ENCODE measurements at regions not wholly inside any gene's neighbourhood (a gene's known extent, or its start where the extent isn't known, plus 50 kb on each side); places are given as distances from the start of the nearest gene placed in this dataset.

DNA sequence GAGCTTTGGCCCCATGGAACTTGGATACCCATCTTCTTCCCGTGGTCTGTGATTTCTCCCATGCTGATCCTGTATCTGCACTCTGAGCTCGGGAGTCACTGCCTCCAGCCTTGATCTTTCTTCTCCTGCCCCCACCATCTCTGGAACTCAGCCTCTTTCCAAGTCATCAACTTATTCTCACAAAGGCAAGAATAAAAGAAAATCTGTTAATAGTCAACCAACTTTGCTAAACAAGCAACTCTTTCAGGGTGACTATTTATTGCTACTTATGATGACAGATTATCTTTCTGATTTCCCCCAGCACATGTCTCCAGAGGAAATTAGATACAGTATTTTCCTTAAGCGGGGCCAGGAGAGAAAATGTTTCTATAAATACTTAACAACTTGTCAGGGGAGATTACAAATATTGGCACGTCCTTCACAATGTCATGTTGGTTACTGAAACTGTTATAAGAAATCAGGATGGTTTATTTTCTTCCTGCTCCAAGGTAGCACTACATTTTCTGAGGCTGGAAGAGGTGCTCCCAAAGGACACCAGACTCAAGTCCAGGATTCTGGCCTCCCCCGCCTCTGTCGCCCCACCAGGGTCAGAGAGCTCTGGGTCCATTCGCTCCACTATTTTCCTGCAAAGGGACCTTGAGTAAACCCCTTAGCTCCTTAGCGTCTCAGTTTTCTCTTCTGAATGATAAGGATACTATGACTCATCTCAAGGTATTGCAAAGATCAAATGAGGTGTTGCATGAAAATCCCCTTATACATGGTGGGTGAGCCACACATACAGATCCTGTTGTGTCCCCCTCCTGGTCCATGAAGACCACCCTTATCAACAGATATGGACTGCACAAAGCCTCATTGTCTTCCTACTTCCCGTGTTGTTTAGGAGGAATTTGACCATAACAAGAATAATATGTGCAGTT is 205.2 kb upstream of the WSCD1 start:
- Mint-ChIP-seq H3K4me1 (peaks cover 9 to 17% of the 10 kb centered on the region in 2 experiments), H3K27ac (no peak overlapping the region), H3K27me3 (ENCODE audit: low read depth) (no peaks in the 10 kb centered on the region; the same call in none of the 2 replicates), H3K36me3 (ENCODE audit: insufficient read depth in 1 of 3, low read depth in 3 of 3) (no peaks in the 10 kb centered on the region), H3K4me3 (no peak overlapping the region), H3K9me3 (no peaks in the 10 kb centered on the region)
- no peak overlapping the region for H3K4ac ChIP-seq (ENCODE audit: low read depth, low read length)
- no peaks in the 10 kb centered on the region for H3K27me3 ChIP-seq (ENCODE audit: insufficient read depth, low read length)
- H3T11ph ChIP-seq (ENCODE audit: low read length): no peak overlapping the region
- H3K56ac ChIP-seq (ENCODE audit: insufficient read length, low read depth, low read length): no peak overlapping the region
- H2BK20ac ChIP-seq (ENCODE audit: low read depth, low read length, poor library complexity, severe bottlenecking): no peak overlapping the region
- peaks cover 3% of the 10 kb centered on the region for H3K4me1 ChIP-seq (ENCODE audit: insufficient read depth, low read length)
- H2BK120ac ChIP-seq (ENCODE audit: low read depth, low read length, poor library complexity, severe bottlenecking): no peak overlapping the region
- H3K9me3 ChIP-seq (ENCODE audit: control insufficient read depth, low read depth, low read length): no peaks in the 10 kb centered on the region
- no peak overlapping the region for H4K91ac ChIP-seq (ENCODE audit: insufficient read length, low read depth, low read length)
- H3K4me2 ChIP-seq (ENCODE audit: insufficient read depth, insufficient read length, low read length): no peak overlapping the region
- TF ChIP-seq, protein P1, sequence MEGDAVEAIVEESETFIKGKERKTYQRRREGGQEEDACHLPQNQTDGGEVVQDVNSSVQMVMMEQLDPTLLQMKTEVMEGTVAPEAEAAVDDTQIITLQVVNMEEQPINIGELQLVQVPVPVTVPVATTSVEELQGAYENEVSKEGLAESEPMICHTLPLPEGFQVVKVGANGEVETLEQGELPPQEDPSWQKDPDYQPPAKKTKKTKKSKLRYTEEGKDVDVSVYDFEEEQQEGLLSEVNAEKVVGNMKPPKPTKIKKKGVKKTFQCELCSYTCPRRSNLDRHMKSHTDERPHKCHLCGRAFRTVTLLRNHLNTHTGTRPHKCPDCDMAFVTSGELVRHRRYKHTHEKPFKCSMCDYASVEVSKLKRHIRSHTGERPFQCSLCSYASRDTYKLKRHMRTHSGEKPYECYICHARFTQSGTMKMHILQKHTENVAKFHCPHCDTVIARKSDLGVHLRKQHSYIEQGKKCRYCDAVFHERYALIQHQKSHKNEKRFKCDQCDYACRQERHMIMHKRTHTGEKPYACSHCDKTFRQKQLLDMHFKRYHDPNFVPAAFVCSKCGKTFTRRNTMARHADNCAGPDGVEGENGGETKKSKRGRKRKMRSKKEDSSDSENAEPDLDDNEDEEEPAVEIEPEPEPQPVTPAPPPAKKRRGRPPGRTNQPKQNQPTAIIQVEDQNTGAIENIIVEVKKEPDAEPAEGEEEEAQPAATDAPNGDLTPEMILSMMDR (conservative IDR thresholded peaks at IDR 0.05): no peak
- H3K23me2 ChIP-seq (ENCODE audit: insufficient read length, low read depth, low read length, poor library complexity, severe bottlenecking): no peaks in the 10 kb centered on the region
- H3K23ac ChIP-seq (ENCODE audit: insufficient read length, low read depth, low read length): no peak overlapping the region
- H4K8ac ChIP-seq (replicated peaks; ENCODE audit: insufficient read length, low read depth, low read length): no peak overlapping the region
- no peak overlapping the region for H2AK5ac ChIP-seq (ENCODE audit: insufficient read length, low read length)
- WGBS (ENCODE audit: extremely low coverage, insufficient read length, low lambda C conversion rate): no CpG with 5 or more reads among the region's 9 CpGs
- DNase-seq: peak; percentile 19
- H3K9ac ChIP-seq (ENCODE audit: extremely low read depth, insufficient read length, low read length): no peak overlapping the region
- no peak overlapping the region for H3K27ac ChIP-seq (ENCODE audit: insufficient read length, low read depth, low read length)
- H4K20me1 ChIP-seq (ENCODE audit: control insufficient read depth, insufficient read depth, insufficient read length): no peaks in the 10 kb centered on the region
- H2BK12ac ChIP-seq (ENCODE audit: insufficient read length, low read depth, low read length): no peak overlapping the region
- H3K79me2 ChIP-seq (ENCODE audit: insufficient read depth, low read length): no peaks in the 10 kb centered on the region
- no peak overlapping the region for H2BK5ac ChIP-seq (ENCODE audit: insufficient read length, low read length)
- H2AFZ ChIP-seq (ENCODE audit: low read length): no peak overlapping the region
- H3K79me1 ChIP-seq (ENCODE audit: insufficient read depth, low read depth, low read length, poor library complexity, severe bottlenecking): no peaks in the 10 kb centered on the region
- H3K14ac ChIP-seq (ENCODE audit: insufficient read depth, low read length): no peak overlapping the region
- no peak overlapping the region for H2BK15ac ChIP-seq (ENCODE audit: low read depth, low read length)
- no peak overlapping the region for H3K18ac ChIP-seq (ENCODE audit: insufficient read length, low read depth, low read length)
- H4K5ac ChIP-seq (ENCODE audit: insufficient read length, low read depth, low read length): no peak overlapping the region
